Hepatocyte (in vitro differentiated cells): ENCODE measurements at regions not wholly inside any gene's neighbourhood (a gene's known extent, or its start where the extent isn't known, plus 50 kb on each side); places are given as distances from the start of the nearest gene placed in this dataset. TPM values are rescaled to one million over a fixed set of nuclear protein-coding genes. Genes with fewer than 3 reads are reported as not detected.
A peak's percentile ranks its signal among the peaks of the same experiment; 100 is the strongest.

Experiments
- DNase-seq: peaks from one replicate; pipeline ENCODE4 v3.0.0-alpha.2; 2016; ENCODE audit warnings: low spot score
- H2AFZ ChIP-seq: fragments of 200-600 bp; sonication (generic); 2 replicates; pipeline ENCODE4 v1.6.0; 2016; ENCODE audit warnings: antibody characterized with exemption, mild to moderate bottlenecking
- H3K27ac ChIP-seq: fragments of 200-600 bp; sonication (generic); 2 replicates; pipeline ENCODE4 v1.5.1; 2016; ENCODE audit warnings: mild to moderate bottlenecking
- H3K27me3 ChIP-seq: fragments of 200-600 bp; sonication (generic); 2 replicates; pipeline ENCODE4 v1.6.1; 2016
- H3K36me3 ChIP-seq: fragments of 200-600 bp; sonication (generic); replicated peaks from 2 replicates; pipeline ENCODE4 v1.5.1; 2016; ENCODE audit warnings: low read depth; ENCODE audit not compliant: insufficient read depth
- H3K4me1 ChIP-seq: fragments of 200-600 bp; sonication (generic); 2 replicates; pipeline ENCODE4 v1.5.1; 2016; ENCODE audit warnings: mild to moderate bottlenecking, moderate library complexity; ENCODE audit not compliant: insufficient read depth
- H3K4me2 ChIP-seq: fragments of 200-600 bp; sonication (generic); 2 replicates; pipeline ENCODE4 v1.6.0; 2016
- H3K4me3 ChIP-seq: fragments of 200-600 bp; sonication (generic); 2 replicates; pipeline ENCODE4 v1.5.1; 2016; ENCODE audit warnings: mild to moderate bottlenecking
- H3K79me2 ChIP-seq: fragments of 200-600 bp; sonication (generic); 2 replicates; pipeline ENCODE4 v1.6.0; 2017; ENCODE audit warnings: mild to moderate bottlenecking
- H3K9me2 ChIP-seq: fragments of 200-600 bp; sonication (generic); replicated peaks from 2 replicates; pipeline ENCODE4 v1.6.0; 2017; ENCODE audit warnings: mild to moderate bottlenecking; ENCODE audit not compliant: insufficient read depth
- H3K9me3 ChIP-seq: fragments of 200-600 bp; sonication (generic); 2 replicates; pipeline ENCODE4 v1.5.1; 2016; ENCODE audit warnings: low read depth, mild to moderate bottlenecking
- H4K20me1 ChIP-seq: fragments of 200-600 bp; sonication (generic); 2 replicates; pipeline ENCODE4 v1.6.0; 2016; ENCODE audit warnings: mild to moderate bottlenecking; ENCODE audit not compliant: insufficient read depth, poor library complexity, severe bottlenecking
- CTCF ChIP-seq: fragments of 200-600 bp; sonication (generic); IDR thresholded peaks from 2 replicates; pipeline ENCODE4 v1.5.1; 2016; ENCODE audit warnings: antibody characterized with exemption, mild to moderate bottlenecking; ENCODE audit not compliant: poor library complexity
- EZH2 ChIP-seq: fragments of 200-600 bp; sonication (generic); IDR thresholded peaks from 2 replicates; pipeline ENCODE4 v1.6.1; 2016; ENCODE audit warnings: antibody characterized with exemption, mild to moderate bottlenecking, borderline replicate concordance
- EZH2phosphoT487 ChIP-seq: fragments of 200-600 bp; sonication (generic); IDR thresholded peaks from one replicate; pipeline ENCODE4 v1.6.1; 2018; ENCODE audit warnings: antibody characterized with exemption, mild to moderate bottlenecking, low read depth, moderate library complexity; ENCODE audit not compliant: unreplicated experiment, severe bottlenecking
- WGBS: methylation state at CpG from one replicate; pipeline ENCODE4 v1.1.6; 2016; ENCODE audit warnings: low lambda C conversion rate; ENCODE audit errors: missing lambda C conversion rate; 5-methylcytosine and 5-hydroxymethylcytosine counted together
- small RNA-seq: library from RNA; depleted of rRNA; stranded (forward); fragments of <200 nt; gene quantifications from one replicate; pipeline ENCODE3, GENCODE V24; 2014

- Histone ChIP-seq H3K9me3 (no peaks in the 10 kb centered on the region), H3K27me3 (no peaks in the 10 kb centered on the region), H3K4me1 (no peaks in the 10 kb centered on the region), H3K9me2 (no peaks in the 10 kb centered on the region), H4K20me1 (no peaks in the 10 kb centered on the region), H3K4me3 (no peak overlapping the region), H3K79me2 (no peaks in the 10 kb centered on the region), H2AFZ (no peak overlapping the region), H3K27ac (no peak overlapping the region), H3K36me3 (no peaks in the 10 kb centered on the region), H3K4me2 (no peak overlapping the region)
- no peak for DNase-seq
- WGBS: 75% methylated on average over 1 of the region's 1 CpG
- no peak for TF ChIP-seq EZH2
- no peak for TF ChIP-seq CTCF
- TF ChIP-seq EZH2phosphoT487: no peak
Observed at GRCh38 chr5:116631147-116631546, 56.5 kb upstream of the SEMA6A start.

- no peak for DNase-seq
- no peaks in the 10 kb centered on the region for H3K27me3 ChIP-seq
- no peak overlapping the region for H3K27ac ChIP-seq
- H3K4me1 ChIP-seq: no peaks in the 10 kb centered on the region
- no peaks in the 10 kb centered on the region for H3K36me3 ChIP-seq
- H3K9me2 ChIP-seq: no peaks in the 10 kb centered on the region
- TF ChIP-seq EZH2phosphoT487 (no peak), EZH2 (no peak), CTCF (no peak)
- H3K4me3 ChIP-seq: no peak overlapping the region
- H3K4me2 ChIP-seq: no peak overlapping the region
- WGBS: 84% methylated on average over 2 of the region's 2 CpGs
- H4K20me1 ChIP-seq: no peaks in the 10 kb centered on the region
- no peaks in the 10 kb centered on the region for H3K79me2 ChIP-seq
- no peaks in the 10 kb centered on the region for H3K9me3 ChIP-seq
- no peak overlapping the region for H2AFZ ChIP-seq
Observed at GRCh38 chr5:116629168-116629567, 54.5 kb upstream of the SEMA6A start.

GRCh38 chr5:116626945-116627679 lies 52.5 kb upstream of the SEMA6A start:
- Histone ChIP-seq H3K27me3 (no peaks in the 10 kb centered on the region), H3K27ac (peak overlapping the region; percentile 52), H3K4me1 (no peaks in the 10 kb centered on the region), H3K79me2 (no peaks in the 10 kb centered on the region), H3K9me2 (no peaks in the 10 kb centered on the region), H2AFZ (no peak overlapping the region), H4K20me1 (no peaks in the 10 kb centered on the region), H3K36me3 (no peaks in the 10 kb centered on the region), H3K4me2 (no peak overlapping the region), H3K4me3 (no peak overlapping the region), H3K9me3 (no peaks in the 10 kb centered on the region)
- WGBS: 91% methylated on average over 3 of the region's 3 CpGs
- DNase-seq: no peak
- no peak for TF ChIP-seq EZH2phosphoT487

GRCh38 chr5:116626272-116626723 lies 51.7 kb upstream of the SEMA6A start:
- no peak overlapping the region for H2AFZ ChIP-seq

More at GRCh38 chr5:116626272-116626723, 51.7 kb upstream of the SEMA6A start:
- DNase-seq: peak; percentile 61
- Histone ChIP-seq H3K4me3 (no peak overlapping the region), H3K79me2 (no peaks in the 10 kb centered on the region), H3K9me2 (no peaks in the 10 kb centered on the region), H4K20me1 (no peaks in the 10 kb centered on the region), H3K27ac (peak overlapping the region; percentile 72), H3K4me2 (peak overlapping the region; percentile 3), H3K9me3 (no peaks in the 10 kb centered on the region), H3K36me3 (no peaks in the 10 kb centered on the region), H3K4me1 (no peaks in the 10 kb centered on the region), H3K27me3 (no peaks in the 10 kb centered on the region)
- 46% methylated on average over 13 of the region's 13 CpGs for WGBS
- TF ChIP-seq EZH2phosphoT487 (no peak), CTCF (no peak), EZH2 (no peak)

Small RNAs in the stretch of these regions (small RNA-seq; reads per million reads assigned to genes)
- gene AC093534.1 (not detected), gene RNU7-34P (not detected)
